ENCODE measurements at regions not wholly inside any gene's neighbourhood (a gene's known extent, or its start where the extent isn't known, plus 50 kb on each side); places are given as distances from the start of the nearest gene placed in this dataset.

- Histone ChIP-seq H3K4me3 (no peak overlapping the region), H3K27ac (no peak overlapping the region), H3K4me1 (no peaks in the 10 kb centered on the region), H3K9me3 (no peaks in the 10 kb centered on the region), H3K27me3 (no peaks in the 10 kb centered on the region), H3K36me3 (no peaks in the 10 kb centered on the region)
- DNase-seq, result no peak
- intact Hi-C loops (cut with DNase I), result no loop called here
- TF ChIP-seq POLR2A (IDR thresholded peaks at IDR 0.05) (no peak), CTCF (IDR thresholded peaks at IDR 0.05) (no peak)
- ATAC-seq, result no peak
Measured at GRCh38 chr13:80242728-80243427, 98.0 kb downstream of the SPRY2 start.

- Histone ChIP-seq H3K4me1 (no peaks in the 10 kb centered on the region), H3K27ac (no peak overlapping the region), H3K9me3 (no peaks in the 10 kb centered on the region), H3K4me3 (no peak overlapping the region), H3K36me3 (no peaks in the 10 kb centered on the region), H3K27me3 (no peaks in the 10 kb centered on the region)
- ATAC-seq, result no peak
- TF ChIP-seq CTCF (IDR thresholded peaks at IDR 0.05) (no peak), POLR2A (IDR thresholded peaks at IDR 0.05) (no peak)
- intact Hi-C loops (cut with DNase I), result no loop called here
- no peak for DNase-seq
- 75% methylated on average over 3 of the region's 3 CpGs for WGBS (ENCODE audit: insufficient coverage, low coverage, low lambda C conversion rate, missing lambda C conversion rate)
Measured at GRCh38 chr13:80239571-80240255, 101.2 kb downstream of the SPRY2 start.

- ATAC-seq, result no peak
- Histone ChIP-seq H3K4me1 (no peaks in the 10 kb centered on the region), H3K27me3 (no peaks in the 10 kb centered on the region), H3K9me3 (no peaks in the 10 kb centered on the region), H3K36me3 (no peaks in the 10 kb centered on the region), H3K27ac (no peak overlapping the region), H3K4me3 (no peak overlapping the region)
- intact Hi-C loops (cut with DNase I), result no loop called here
- no peak for TF ChIP-seq POLR2A (IDR thresholded peaks at IDR 0.05)
- TF ChIP-seq CTCF (IDR thresholded peaks at IDR 0.05), result no peak
- no peak for DNase-seq
Measured at GRCh38 chr13:80239116-80239515, 101.8 kb downstream of the SPRY2 start.

GRCh38 chr13:80237646-80238045 is 103.3 kb downstream of the SPRY2 start:
- Histone ChIP-seq H3K9me3 (no peaks in the 10 kb centered on the region), H3K4me3 (no peak overlapping the region), H3K27ac (no peak overlapping the region), H3K4me1 (no peaks in the 10 kb centered on the region), H3K36me3 (no peaks in the 10 kb centered on the region), H3K27me3 (no peaks in the 10 kb centered on the region)
- TF ChIP-seq CTCF (IDR thresholded peaks at IDR 0.05), result no peak
- no peak for TF ChIP-seq POLR2A (IDR thresholded peaks at IDR 0.05)
- DNase-seq, result no peak
- intact Hi-C loops (cut with DNase I), result no loop called here
- no peak for ATAC-seq

GRCh38 chr13:80235967-80236302 is 105.0 kb downstream of the SPRY2 start:
- no peak overlapping the region for H3K27ac ChIP-seq
- H3K36me3 ChIP-seq, result no peaks in the 10 kb centered on the region
- no peaks in the 10 kb centered on the region for H3K9me3 ChIP-seq
- no peaks in the 10 kb centered on the region for H3K4me1 ChIP-seq
- DNase-seq (no peak), ATAC-seq (no peak)
- 85% methylated on average over 4 of the region's 4 CpGs for WGBS (ENCODE audit: insufficient coverage, low coverage, low lambda C conversion rate, missing lambda C conversion rate)
- no peak for TF ChIP-seq CTCF (IDR thresholded peaks at IDR 0.05)
- no peak for TF ChIP-seq POLR2A (IDR thresholded peaks at IDR 0.05)
- H3K27me3 ChIP-seq, result no peaks in the 10 kb centered on the region
- no peak overlapping the region for H3K4me3 ChIP-seq
- intact Hi-C loops (cut with DNase I), result no loop called here
